ENCODE measurements at regions not wholly inside any gene's neighbourhood (a gene's known extent, or its start where the extent isn't known, plus 50 kb on each side); places are given as distances from the start of the nearest gene placed in this dataset.

- no peak for DNase-seq
These were observed 72.3 kb upstream of the ADGRF1 start for GRCh38 chr6:47114460-47114859.

- no peak for DNase-seq
These were observed 70.2 kb upstream of the ADGRF1 start for GRCh38 chr6:47112317-47112716.

DNA sequence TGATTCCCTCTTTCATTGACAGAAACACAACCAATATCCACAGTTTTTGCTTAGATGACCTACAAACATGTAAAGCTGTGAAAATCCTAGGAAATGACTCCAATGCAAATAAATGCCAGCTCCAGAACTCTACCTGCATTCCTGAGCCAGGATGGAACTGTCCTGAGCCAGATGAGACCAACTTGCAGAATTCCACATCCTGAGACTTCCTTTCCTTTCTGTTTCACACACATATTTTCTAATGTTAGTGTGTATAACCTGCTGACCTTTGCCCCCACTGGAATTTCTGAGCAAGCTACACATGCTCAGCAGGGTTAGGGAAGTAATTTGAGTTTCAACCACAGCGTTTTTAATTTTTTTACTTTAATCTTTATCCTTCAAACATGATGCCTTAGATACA lies 69.6 kb upstream of the ADGRF1 start:
- DNase-seq: peak; percentile 43

DNA sequence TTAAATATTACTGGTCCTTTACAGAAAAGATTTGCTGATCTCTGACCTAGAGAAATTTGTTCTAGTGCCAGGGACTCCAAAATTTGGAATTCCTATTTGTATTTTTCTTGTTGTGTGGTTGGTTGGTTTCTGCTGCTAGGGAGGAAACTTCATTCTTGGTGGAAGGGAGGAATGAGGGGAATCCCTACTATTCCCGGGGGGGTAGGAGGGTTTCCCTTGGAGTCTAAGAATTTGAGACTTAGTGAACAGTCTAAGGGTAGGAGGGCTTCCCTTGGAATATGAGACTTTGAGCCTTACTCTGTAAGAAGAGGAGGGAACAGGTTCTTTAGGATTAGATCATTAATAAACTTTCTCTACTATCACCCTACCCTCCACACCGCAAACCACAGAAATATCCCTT lies 67.1 kb upstream of the ADGRF1 start:
- peak; percentile 36 for DNase-seq

GRCh38 chr6:47106721-47107197 lies 64.6 kb upstream of the ADGRF1 start:
- DNase-seq: no peak

DNA sequence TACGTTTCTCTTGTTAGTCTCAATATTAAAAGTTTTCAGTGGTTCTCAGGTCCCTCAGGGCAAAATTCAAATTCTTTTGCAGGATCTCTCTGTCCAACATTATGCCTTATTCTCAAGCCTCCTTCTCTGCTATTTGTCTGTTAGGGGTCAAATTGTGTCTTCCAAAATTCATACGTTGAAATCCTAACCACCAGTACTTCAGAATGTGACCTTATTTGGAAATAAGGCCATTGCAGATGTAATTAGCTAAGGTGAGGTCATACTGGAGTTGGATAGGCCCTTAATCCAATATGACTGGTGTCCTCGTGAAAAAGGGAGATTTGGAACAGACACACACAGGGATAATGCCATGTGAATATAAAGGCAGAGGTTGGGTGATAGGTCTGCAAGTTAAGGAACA lies 64.1 kb upstream of the ADGRF1 start:
- no peak for DNase-seq

DNA sequence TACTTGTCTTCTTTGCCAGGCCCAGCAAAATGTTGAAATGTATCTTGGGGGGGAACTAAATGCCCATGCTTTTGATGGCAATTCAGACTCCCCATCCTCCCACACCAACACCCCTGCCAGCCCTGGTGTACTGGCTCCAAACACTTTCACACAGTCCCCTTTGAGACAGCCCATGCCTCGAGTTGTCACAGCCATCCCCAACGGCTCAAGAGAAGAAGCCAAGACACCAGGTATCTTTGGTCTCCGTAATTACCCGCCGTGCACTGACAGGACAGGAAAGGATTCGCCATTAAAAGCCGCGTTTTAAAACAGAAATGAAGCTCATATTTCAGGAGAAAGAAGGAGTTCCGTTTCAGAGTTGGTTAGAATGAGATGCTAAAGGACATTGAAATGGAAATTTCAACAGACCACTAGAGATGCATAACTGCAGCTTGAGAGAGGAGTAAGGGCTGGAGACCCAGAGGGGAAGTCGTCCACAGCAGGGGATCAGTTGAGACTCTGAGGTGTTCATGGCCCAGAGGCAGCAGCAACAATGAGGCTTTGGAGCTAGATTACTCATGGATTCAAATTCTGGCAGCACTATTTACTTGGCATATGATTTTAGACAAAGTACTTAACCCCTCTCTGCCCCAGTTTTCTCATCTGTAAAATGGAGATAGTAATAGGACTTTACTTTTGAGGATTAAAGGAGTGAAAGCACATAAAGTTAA lies 63.5 kb upstream of the ADGRF1 start:
- DNase-seq: no peak

DNA sequence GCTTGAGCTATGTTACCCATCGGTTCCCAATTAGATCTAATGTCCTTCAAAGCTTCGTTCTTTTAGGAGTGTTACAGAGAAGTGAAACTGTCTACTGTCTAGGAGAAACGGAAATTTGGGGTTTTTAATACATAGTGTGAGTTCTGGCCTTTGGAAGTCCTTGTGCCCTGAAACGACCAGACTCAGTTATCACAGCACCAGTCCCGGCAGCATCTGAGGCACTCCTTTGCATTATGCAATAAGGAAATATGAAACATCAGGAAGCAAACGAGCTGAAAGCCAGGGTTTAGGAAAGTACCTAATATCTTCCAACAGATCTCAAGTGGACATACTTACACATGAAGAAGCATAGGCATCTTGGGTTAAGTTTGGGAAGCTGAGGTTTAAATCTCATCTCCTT lies 61.8 kb upstream of the ADGRF1 start:
- no peak for DNase-seq

DNA sequence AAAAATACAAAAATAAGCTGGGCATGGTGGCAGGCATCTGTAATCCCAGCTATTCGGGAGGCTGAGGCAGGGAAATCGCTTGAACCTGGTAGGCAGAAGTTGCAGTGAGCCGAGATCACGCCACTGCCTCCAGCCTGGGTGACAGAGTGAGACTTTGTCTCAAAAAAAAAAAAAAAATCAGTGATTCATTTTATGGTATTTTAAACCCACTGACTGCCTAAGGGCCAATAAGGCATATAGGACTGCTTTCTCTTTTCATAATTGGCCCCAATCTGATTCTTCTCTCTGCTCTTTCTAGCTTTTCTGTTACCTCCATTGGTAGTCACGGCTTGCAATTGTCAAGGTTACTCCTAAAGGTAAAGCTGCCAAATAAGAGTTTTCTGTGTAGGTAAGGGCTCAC lies 60.2 kb upstream of the ADGRF1 start:
- DNase-seq: no peak

- DNase-seq: no peak
These were observed 56.5 kb upstream of the ADGRF1 start for GRCh38 chr6:47098570-47098993.

DNA sequence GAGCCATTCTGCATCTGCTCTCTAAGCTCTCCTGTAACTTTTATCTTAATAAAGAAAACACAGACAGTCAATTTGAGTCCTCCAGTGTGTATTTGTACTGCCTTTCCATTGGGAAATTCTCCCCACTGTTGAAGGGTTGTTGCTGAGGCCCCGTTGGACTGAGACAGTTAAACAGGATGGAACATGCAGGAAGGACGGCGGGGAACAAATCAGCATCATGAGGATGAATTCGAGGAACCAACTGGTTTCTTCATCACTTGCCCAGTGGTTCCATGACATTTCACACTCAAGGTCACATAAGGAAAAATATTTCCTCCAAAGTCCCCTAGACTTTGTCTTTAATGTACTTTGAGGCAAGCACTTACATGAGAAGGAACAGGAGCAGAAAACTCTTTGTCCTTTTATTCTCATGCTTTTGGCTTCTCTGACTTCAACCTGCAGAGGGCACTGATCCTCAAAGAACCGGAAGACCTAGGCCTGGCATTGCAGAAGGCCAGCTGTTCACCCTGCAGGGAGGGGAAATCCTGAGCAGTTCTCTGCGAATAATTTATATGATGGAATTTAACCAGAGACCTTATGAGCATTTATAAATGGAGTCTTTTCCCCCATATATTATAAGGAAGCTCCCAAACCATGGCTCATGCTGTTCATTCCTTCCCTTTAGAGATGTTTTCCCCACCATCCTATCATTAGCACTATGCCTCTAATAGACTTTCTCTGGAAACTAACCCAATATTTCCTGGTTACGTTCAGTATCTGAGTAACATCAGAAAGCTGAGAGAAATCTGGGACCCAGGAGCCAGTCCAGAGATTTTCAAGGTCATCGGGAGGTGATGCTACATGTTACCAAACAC lies 55.2 kb upstream of the ADGRF1 start:
- peak; percentile 83 for DNase-seq

GRCh38 chr6:47096211-47096895 lies 54.2 kb upstream of the ADGRF1 start:
- no peak for DNase-seq

DNA sequence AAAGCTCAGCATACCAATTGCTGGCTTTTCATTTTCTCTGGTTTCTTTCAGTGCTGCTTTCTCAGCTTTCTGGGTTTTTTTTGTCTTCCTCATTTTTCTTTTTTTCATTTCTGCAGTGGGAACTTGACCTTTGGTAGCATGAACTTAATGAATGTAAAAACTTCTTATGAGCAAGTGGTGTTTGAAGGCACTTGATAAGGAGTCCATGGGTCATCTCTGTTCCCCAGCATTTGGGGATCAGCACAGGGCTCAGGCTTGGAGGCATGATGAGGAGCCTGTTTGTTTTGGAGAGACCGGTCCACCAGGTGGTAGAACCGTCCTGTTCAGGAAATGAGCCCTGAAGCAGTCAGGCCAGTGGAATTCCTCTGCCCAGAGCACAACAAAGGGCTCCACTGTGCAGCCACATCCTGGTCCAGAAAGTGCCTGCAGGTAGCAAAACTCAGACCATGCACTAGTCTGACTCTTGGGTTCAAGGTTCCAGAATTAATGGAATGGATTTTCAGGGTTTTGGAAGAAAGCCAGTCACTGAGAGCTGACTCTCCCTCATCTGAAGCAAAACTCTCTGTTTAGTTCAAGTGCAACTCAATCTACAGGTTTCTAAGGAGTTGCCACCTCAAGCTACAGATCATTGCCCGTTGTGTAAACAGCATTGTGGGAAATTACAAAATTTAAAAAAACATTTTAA lies 52.3 kb upstream of the ADGRF1 start:
- no peak for DNase-seq

GRCh38 chr6:47093169-47093568 lies 51.0 kb upstream of the ADGRF1 start:
- DNase-seq: no peak

GRCh38 chr6:47091886-47092668 lies 49.9 kb upstream of the ADGRF1 start:
- DNase-seq: peak; percentile 19
